ENCODE measurements at regions not wholly inside any gene's neighbourhood (a gene's known extent, or its start where the extent isn't known, plus 50 kb on each side); places are given as distances from the start of the nearest gene placed in this dataset.

DNA sequence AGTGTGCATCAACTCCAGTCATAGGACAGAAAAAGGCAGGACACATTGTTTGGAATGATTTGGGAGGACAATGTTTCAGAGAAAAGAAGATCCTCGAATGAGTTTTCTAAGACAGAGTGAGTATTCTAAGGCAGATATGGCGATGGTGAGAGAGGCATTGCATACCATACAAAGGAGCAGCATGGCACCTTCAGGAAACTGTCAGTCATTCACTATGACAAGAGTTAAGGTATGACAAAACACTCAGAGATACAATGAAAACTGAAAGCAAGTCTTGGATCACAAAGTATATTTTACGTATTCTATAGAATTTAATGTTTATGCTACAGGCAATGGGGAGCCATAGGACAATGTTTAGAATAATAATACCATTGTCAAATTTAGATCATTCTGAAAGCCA is 337.4 kb upstream of the LYPLAL1 start:
- DNase-seq = no peak

DNA sequence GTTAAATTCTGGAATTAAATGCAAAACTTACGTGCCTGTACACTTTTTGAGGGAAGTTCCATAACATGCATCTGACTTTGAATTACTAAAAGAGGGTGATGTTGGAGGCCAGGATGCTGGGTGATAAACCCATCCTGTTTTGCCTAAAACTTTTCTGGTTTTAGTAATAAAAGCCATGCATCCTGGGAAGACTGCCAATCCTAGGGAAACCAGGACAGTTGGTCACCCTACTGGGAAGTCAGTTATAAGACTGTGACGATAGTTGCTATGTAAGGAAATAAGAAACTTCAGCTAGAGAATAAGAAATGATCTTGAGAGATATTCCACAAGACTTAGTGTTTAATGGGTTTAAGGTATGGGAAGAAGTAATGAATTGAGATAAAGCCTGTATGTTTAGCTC is 336.6 kb upstream of the LYPLAL1 start:
- no peak for DNase-seq

DNA sequence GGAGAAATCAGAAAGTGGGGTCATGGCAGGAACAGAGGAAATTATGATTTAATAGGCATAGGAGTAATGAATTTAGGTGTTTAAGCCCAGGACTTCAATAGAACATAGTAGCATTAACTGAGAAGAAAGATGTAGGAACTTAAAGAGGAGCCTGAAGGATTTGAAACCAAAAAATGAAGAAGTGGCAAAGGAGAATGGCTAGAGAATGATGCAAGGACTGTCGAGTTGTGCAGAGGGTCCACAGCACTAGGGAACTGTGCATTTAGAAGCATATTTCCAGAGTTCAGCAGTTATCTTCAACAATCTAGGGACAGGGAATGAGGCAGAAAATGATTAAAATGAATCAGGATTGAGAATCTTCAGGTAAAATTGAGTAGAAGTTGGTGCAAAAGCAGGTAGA is 328.1 kb upstream of the LYPLAL1 start:
- DNase-seq = no peak

DNA sequence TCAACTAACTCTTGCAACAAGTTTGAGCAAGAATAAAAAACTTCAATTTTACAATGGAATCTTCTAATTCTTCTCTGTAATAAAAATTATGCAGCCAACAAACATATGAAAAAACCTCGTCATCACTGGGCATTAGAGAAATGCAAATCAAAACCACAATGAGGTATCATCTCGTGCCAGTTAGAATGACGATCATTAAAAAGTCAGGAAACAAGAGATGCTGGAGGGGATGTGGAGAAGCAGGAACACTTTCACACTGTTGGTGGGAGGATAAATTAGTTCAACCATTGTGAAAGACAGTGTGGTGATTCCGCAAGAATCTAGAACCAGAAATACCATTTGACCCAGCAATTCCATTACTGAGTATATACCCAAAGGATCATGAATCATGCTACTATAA is 327.5 kb upstream of the LYPLAL1 start:
- no peak for DNase-seq

DNA sequence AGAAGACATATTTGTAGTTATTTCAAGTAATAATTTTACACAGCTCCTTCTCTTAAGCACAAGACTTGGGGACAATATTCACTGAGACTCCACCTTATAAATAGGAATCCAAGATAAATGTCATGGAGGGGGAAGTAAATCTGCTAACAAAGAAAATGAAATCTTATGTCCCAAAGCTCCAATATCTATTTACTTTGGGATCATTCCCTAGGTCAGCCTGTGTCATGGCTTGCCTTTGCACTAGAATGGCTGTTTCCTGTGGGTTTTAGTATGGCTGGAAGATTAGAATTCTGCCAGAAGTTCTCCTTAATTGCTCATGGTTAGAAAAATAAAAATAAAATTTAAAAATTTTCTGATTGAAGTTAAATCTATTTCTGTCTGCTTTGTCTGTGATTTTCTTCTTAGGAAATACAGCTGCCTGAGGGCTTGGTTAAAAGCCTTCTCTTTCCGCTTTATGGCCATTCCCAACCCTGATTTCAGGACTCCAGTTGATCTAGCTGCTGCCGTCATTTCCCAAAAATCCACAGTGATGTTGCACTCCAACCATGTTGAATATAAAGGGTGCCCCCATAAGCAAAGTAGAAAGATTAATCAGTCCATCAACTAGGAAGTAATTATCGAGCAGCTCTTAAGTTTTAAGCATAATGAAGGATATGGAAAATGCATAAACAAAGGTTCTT is 326.4 kb upstream of the LYPLAL1 start:
- DNase-seq = no peak

DNA sequence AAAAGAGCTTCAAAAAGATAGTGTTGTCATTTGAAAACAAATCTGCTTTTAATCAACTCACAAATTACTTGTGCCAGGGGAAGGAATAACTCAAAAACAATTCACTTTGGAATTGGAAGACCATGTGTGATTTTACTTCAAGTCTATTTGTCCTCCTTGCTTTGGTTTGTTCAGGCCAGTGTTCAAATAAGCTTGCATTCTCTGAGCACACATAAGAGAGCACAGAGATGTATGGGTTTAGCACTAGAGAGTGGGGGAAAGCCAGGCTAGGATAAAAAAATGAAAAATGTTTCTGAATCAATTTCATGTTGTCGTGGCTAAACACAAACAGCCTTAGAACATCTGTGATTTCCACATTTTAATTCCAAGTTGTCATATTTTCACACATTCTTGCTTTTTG is 325.7 kb upstream of the LYPLAL1 start:
- DNase-seq = no peak

DNA sequence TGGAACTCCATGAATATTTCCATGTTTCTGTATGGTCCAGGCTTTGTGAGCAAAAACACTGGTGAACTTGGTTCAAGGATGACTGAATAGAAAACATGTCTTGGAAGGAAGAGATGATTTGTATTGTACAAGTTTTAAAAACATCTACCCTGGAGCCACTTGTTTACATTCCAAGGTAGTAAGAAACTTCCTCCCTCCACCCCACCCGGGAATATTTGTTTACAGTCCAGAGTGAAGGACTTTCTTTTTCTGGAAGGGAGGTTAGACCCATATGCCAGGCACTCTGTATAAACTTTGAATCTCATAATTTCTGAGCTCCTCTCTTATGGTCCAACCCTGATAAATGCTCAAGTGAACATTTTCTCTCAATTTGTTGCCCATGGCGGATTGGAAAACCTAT is 323.3 kb upstream of the LYPLAL1 start:
- no peak for DNase-seq

DNA sequence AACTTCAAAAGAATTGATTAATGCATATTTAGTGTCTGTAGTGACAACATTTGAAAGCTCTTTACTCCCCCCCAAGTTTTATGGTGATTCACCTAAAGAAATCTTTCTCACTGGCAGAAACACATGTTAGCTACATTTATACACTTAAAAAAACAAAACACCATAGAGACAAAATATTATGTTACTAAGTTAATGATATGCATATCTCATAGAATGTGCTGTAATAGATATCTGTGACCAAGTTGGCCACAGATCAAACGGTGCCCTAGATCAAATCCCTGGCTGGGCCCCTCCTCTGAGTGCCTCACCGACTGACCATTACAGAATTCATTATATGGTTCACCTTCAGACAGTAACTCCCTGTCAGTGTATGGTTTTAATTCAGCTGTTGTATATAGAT is 322.1 kb upstream of the LYPLAL1 start:
- no peak for DNase-seq

DNA sequence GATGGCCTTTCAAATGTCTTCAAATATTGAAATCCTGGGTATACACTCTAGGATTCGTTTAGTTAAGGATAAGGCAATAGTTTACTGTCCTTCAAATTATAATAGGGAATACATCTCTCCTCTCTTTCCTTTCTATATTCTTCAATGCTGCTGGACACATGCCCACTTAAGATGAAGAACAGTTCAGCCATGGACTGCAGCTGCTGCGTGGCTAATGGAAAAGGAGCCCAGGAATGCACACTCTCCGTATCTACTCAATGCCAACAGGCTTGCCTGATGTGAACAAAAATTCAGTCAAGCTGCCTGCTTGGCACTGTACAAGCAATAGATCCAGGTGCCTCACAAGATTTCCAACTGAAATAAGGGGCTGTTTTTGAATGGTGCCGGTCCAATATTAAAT is 321.2 kb upstream of the LYPLAL1 start:
- DNase-seq = no peak

DNA sequence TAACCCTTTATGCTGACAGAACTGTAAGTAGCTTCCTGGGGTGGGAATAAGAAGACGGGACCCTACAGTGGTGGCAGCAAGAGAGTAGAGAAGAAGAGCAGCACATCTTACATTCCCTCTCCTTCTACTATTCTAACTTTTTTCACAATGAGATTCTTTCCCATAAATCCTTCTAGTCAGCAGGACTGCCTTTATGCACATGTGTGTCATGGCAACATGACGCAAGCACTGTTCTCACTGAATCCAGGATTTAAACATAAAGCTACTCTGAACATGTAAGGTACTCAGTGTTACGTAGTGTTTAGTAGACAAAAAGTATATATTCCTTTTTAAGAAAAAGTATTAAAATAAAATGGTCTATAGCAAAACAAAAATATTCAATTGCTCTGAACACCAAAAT is 309.7 kb upstream of the LYPLAL1 start:
- no peak for DNase-seq

DNA sequence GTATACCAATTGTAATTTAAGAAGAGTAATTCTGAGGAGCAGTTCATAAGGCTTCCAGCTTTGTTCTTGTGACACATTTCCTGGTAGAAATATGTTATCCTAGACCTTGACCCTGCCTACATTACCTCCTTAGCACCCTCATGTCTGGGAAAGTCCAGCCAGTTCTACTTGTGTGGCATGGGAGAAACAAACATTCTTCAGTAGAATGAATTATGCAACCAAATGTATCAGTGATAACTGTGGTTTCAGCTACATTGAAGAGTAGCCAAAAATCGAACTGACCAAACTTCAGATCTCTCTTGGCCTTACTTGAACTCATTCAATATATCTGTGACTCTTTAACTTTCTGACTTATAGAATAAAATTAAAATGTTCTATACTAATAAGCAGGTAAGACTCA is 308.1 kb upstream of the LYPLAL1 start:
- DNase-seq = no peak

DNA sequence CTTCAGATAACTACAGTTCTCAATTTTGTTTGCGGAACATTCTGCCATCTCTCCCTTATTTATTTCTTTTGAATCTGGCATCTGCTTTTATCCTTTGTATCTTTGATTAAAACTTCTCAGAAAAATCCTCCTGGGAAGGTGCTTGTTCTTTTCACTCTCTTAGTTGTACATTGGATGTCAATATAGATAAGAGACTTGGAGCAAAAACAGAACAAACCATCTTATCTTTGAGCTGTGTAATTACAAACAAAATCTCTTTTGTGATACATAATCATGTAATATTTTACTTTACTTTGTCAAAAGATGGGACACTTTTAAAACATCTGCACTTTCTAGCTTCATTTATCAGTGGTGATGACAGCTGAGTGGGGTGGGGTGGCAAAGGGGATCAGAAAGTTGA is 307.2 kb upstream of the LYPLAL1 start:
- DNase-seq = no peak

DNA sequence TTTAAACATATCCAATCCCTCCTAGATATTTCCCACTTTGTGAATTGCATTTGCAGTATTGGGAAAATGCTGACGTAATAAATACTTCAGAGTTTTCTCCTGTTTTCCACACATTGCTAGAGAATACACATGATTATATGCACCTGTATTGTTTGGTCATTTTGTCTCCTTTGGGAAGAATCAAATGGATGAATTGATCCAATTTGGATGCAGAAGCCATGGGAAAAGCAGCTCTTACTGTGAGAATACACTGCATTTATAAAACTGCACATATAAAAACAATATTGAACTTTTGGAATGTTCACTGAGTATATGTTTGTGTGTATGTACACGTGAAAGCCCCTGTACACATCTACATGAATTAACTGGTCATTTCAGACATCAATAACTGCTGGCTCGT is 306.6 kb upstream of the LYPLAL1 start:
- DNase-seq = no peak

DNA sequence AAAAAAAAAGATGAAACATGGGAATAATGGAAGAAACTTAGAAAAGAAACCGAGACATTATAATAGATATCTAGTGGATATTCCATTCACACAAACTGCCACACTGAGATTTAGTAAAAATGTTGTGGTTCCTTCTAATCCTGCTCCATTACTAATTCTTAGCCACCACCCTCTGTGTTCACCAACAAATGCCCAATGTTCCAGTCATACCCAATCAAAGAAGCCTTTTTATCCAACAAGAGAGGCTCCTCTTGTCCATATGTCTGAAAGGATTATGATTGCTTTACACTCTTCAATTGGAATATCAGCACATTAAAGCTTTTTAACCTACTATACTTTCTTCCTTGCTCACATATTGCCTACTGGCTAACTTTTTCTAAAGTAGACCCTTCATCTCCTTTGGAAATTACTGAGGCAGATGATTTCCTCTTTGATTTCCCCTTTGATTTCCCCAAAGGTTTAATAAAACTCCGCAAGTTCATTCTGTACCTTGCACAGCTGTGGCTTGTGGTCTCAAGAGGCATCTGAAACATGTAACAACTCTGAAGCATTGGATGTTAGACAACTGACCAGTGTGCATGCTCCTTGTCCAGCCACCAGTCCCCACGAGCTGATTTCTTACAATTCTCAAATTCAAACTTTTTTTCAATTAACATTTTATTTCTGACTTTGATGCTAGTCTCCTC is 305.6 kb upstream of the LYPLAL1 start:
- DNase-seq = no peak

DNA sequence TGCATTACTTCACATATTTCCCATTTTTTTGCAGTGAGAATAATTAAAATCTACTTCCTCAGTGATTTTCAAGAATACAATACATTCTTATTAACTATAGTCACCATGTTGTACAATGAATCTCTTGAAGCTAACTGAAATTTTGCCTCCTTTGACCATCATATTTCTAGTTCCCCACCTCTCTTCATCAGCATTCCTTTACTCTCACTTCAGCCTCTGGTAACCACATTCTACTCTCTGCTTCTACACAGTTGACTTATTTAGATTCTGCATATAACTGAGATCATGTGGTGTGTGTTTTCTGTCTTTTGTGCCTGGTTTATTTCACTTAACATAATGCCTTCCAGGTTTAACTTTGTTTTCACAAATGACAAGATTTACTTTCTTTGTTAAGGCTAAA is 304.4 kb upstream of the LYPLAL1 start:
- DNase-seq = no peak

DNA sequence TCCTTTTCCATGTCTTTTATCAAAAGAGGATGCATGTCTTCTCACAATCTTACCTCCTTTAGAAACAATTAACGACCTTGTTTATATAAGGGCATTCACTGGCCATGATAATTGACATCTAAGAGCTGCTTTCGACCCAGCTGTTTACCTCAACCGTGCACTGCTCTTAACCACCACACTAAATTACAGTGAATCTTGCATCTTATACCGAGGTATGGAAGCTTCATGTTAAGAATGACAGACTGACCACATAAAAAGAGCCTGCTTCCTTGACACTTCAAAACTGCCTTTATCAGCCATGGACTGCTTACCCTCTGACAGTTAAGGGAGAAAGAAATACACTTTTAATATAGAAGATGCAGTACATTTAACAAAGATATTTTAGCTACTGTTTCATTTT is 301.7 kb upstream of the LYPLAL1 start:
- no peak for DNase-seq

DNA sequence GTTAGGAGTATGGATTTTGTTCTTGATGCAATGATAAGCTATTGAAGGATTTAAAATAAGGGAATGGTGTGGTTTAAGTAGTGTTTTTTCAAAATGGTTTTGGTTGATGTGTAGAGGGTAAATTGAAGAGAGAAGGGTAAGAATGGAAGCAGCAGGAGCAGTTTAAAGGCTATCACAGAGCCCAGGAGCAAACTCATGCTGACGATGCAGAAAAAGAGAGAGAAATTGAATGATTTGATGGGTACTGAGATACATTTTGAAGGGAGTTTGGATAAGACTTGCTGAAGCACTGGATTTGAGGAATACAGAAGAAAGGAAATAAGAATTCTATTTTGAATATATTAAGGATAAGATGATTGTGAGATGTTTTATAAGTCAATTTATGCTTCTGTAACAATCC is 300.8 kb upstream of the LYPLAL1 start:
- no peak for DNase-seq

DNA sequence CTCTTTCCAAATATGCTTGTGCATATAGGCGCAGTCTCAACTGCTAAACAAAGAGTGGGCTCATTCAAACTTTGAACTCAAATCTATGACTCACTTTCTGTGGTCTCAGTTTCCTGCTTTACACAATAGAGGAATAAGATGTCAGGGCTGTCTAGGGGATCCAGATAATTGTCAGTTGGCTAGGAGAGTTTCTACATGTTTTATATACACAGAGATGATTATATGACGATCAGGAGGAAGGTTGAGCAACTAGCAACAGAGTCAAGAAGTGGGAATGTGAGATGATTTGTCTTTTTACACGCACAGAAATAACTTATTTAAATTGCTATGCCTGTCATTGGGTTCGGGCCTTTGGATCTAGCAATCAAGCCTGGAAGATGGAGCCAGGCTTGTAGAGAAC is 299.4 kb upstream of the LYPLAL1 start:
- no peak for DNase-seq

DNA sequence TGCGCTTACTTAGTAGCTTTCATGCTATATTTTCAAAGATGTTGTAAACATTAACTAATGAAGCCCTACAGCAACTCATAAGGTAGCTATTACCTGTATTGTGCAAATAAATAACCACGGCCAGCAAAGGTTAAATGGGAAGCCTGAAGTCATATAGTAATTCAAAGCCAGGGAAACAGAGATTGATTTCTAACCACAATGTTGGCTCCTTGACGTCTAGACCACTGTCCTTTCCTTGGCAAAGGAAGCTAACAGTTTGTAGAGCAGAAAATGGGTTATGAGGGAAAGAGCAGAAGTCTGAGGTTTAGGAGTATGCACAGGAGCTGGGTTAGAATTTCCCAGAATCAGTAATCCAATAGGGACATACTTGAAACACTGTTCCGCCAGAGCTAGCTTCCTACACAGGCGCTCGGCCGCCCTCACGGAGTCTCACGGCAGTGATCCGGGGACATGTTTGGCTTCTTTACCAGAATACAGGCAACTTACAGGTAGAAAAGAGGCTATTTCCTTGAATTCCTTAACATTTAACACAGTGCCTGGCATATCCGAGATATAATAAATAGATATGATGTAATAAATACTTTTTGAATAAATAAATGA is 298.8 kb upstream of the LYPLAL1 start:
- DNase-seq = no peak

DNA sequence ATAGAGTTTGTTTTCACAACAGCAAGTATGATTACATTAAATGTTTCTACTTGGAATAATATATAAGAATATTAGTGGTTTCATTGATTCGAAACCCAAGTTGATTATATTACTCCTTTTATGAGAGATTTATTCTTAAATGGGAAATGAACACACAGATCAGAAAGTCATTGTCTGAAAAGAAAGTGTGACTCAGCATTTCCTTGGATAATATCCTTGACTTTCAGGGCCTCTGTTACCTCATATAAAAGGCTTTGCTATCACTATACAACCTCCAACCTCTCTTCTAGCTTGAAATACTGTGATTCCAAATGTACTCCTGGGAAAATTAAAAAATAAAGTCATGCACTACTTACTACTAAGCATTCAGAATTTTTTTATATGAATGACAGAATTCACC is 295.3 kb upstream of the LYPLAL1 start:
- no peak for DNase-seq

DNA sequence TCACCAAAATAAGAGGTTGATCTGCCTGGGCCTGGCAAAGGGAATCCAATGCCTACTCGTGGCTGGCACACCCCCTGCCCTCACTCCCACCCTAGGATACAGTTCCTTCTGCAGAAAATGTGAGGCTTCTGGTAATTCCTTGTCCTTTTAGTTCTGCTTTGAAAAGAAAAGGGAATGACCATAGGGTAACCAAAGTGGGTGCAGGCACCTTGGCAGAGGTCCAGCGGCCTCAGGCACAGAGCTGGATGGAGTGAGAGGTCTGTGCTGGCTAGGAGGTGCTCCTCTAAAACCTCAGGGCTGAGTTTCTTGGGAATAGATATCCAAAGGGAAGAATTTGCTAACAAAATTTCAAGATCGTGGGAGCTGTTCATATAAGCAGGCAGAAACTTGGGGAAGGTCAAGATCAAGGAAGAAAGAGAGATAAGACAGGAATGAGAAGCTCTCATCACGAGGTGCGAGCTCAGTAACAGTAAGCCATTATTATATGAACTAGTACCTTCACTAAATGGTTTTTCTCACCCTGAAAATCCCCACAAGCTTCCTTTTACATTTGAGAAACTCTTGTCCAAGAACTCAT is 293.1 kb upstream of the LYPLAL1 start:
- DNase-seq = no peak

DNA sequence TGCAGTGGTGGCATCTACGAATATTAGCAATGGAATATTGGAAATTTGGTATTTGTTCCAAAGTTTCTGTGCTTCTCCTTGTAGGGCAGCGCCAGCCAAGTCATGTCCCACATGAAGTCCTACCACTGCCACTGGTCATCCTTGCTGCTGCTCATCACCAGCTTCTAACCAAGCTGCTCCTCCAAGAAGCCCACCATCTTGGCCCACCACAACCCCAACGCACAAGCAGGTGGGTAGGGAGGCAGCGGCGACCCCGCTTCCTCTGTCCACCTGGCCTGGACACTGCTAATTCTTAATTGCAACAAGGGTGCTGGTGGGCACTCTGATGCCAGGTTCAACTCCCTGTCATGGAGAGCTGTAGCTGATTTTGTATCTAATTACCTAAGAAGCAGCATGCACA is 291.2 kb upstream of the LYPLAL1 start:
- no peak for DNase-seq

DNA sequence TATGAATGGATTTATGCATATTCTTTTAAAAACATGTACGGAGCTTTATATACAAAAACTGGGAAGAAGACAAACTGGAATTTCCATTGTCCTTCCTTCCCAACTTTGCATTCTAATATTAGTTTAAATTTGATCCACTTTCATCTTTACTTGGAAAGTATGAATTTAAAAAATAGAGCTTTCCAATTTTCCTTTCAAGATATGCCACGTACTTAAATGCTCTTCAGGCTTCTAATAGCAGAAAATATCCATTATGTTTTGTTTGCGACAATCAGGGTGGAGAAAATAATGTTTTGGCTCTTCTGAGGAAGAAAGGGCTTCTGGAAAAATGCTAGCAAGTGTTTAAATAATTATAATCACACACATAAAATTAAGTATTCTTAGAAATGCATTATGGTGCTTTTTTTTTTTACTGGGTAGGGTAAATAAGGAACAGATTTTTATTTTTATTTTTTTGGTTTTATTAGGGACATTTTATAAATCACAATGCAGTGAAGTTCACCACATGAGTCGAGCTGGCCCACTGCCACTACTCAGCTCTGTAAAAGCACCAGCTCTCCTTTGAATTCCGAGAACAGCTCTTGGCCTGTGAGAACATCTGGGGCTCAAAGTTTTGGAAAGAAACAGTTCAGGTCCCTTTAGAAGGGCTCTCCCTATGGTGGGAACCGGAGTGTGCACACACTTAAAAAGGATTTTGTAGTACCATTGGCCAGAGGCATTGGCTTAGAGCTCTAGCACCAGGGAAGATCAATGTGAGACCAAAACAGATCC is 287.4 kb upstream of the LYPLAL1 start:
- DNase-seq = no peak
